ENCODE measurements at regions not wholly inside any gene's neighbourhood (a gene's known extent, or its start where the extent isn't known, plus 50 kb on each side); places are given as distances from the start of the nearest gene placed in this dataset.

DNA sequence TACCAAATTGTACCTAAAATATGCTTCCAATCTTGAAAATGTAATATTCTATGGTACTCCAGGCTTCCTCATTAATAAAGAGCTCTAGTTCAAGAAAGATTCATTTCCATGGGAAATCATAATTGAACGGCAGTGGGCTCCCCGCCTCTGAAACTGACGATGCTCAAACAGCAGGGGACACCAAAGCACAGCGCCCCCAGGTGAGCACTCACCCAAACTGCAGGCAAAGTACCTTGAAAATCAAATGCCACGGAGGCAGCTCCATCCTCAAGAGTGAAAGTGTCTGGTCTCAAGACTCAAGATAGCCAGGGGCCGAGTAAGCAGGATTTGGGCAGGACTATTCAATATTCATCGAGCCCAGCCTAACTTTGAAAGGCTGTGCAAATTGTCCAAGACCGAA, 217.4 kb upstream of the TNRC6C start:
- Histone ChIP-seq H3K79me2 (ENCODE audit: insufficient read depth, low read length) (no peaks in the 10 kb centered on the region), H3K9ac (ENCODE audit: low read length) (no peak overlapping the region), H3K4me3 (ENCODE audit: insufficient read depth, low read length, poor library complexity, severe bottlenecking) (no peak overlapping the region), H3K27me3 (ENCODE audit: low read length) (no peaks in the 10 kb centered on the region), H3K9me3 (ENCODE audit: insufficient read depth, low read length) (no peaks in the 10 kb centered on the region), H3K36me3 (ENCODE audit: low read length) (no peaks in the 10 kb centered on the region), H3K4me2 (ENCODE audit: low read depth, low read length, poor library complexity, severe bottlenecking) (no peak overlapping the region), H2AFZ (ENCODE audit: low read depth, low read length, severe bottlenecking) (no peak overlapping the region), H3F3A (ENCODE audit: insufficient read depth) (no peaks in the 10 kb centered on the region), H3K9me2 (replicated peaks; ENCODE audit: insufficient read depth, low read length) (no peaks in the 10 kb centered on the region), H3K27ac (ENCODE audit: low read depth, low read length) (no peak overlapping the region), H4K20me1 (ENCODE audit: low read depth, low read length) (no peaks in the 10 kb centered on the region)
- TF ChIP-seq EZH2phosphoT487 (conservative IDR thresholded peaks at IDR 0.05; ENCODE audit: low read length), result no peak
- TF ChIP-seq, protein P1, sequence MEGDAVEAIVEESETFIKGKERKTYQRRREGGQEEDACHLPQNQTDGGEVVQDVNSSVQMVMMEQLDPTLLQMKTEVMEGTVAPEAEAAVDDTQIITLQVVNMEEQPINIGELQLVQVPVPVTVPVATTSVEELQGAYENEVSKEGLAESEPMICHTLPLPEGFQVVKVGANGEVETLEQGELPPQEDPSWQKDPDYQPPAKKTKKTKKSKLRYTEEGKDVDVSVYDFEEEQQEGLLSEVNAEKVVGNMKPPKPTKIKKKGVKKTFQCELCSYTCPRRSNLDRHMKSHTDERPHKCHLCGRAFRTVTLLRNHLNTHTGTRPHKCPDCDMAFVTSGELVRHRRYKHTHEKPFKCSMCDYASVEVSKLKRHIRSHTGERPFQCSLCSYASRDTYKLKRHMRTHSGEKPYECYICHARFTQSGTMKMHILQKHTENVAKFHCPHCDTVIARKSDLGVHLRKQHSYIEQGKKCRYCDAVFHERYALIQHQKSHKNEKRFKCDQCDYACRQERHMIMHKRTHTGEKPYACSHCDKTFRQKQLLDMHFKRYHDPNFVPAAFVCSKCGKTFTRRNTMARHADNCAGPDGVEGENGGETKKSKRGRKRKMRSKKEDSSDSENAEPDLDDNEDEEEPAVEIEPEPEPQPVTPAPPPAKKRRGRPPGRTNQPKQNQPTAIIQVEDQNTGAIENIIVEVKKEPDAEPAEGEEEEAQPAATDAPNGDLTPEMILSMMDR (IDR thresholded peaks at IDR 0.05; ENCODE audit: insufficient read depth, low read length, poor library complexity, severe bottlenecking), result peak; percentile 65

DNA sequence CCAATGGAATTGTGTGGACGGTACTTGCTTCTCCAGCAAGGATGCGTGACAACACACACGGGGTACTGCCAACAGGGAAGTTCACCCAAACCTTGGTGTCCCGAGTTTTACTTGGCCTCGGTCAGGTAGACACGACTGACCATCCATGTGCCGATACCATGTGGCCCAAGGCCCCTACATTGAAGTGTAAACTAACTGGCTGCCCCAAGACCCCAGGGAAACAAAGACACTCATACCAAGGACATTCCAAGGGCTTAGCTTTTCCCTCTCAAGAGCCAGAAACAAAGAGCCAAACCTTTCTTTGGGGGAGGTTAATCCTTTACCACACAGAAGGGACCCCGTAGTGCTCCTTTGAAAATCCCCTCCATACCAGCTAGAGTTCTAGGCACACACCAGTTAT, 215.9 kb upstream of the TNRC6C start:
- TF ChIP-seq, protein P1 (IDR thresholded peaks at IDR 0.05; ENCODE audit: insufficient read depth, low read length, poor library complexity, severe bottlenecking), result no peak
- no peak for TF ChIP-seq EZH2phosphoT487 (conservative IDR thresholded peaks at IDR 0.05; ENCODE audit: low read length)
- no peaks in the 10 kb centered on the region for H4K20me1 ChIP-seq (ENCODE audit: low read depth, low read length)
- H3K27me3 ChIP-seq (ENCODE audit: low read length), result no peaks in the 10 kb centered on the region
- H3K36me3 ChIP-seq (ENCODE audit: low read length), result no peaks in the 10 kb centered on the region
- no peaks in the 10 kb centered on the region for H3F3A ChIP-seq (ENCODE audit: insufficient read depth)
- H3K4me3 ChIP-seq (ENCODE audit: insufficient read depth, low read length, poor library complexity, severe bottlenecking), result no peak overlapping the region
- no peaks in the 10 kb centered on the region for H3K9me3 ChIP-seq (ENCODE audit: insufficient read depth, low read length)
- no peak overlapping the region for H3K4me2 ChIP-seq (ENCODE audit: low read depth, low read length, poor library complexity, severe bottlenecking)
- no peak overlapping the region for H3K27ac ChIP-seq (ENCODE audit: low read depth, low read length)
- H2AFZ ChIP-seq (ENCODE audit: low read depth, low read length, severe bottlenecking), result no peak overlapping the region
- no peaks in the 10 kb centered on the region for H3K9me2 ChIP-seq (replicated peaks; ENCODE audit: insufficient read depth, low read length)
- no peak overlapping the region for H3K9ac ChIP-seq (ENCODE audit: low read length)
- H3K79me2 ChIP-seq (ENCODE audit: insufficient read depth, low read length), result no peaks in the 10 kb centered on the region

DNA sequence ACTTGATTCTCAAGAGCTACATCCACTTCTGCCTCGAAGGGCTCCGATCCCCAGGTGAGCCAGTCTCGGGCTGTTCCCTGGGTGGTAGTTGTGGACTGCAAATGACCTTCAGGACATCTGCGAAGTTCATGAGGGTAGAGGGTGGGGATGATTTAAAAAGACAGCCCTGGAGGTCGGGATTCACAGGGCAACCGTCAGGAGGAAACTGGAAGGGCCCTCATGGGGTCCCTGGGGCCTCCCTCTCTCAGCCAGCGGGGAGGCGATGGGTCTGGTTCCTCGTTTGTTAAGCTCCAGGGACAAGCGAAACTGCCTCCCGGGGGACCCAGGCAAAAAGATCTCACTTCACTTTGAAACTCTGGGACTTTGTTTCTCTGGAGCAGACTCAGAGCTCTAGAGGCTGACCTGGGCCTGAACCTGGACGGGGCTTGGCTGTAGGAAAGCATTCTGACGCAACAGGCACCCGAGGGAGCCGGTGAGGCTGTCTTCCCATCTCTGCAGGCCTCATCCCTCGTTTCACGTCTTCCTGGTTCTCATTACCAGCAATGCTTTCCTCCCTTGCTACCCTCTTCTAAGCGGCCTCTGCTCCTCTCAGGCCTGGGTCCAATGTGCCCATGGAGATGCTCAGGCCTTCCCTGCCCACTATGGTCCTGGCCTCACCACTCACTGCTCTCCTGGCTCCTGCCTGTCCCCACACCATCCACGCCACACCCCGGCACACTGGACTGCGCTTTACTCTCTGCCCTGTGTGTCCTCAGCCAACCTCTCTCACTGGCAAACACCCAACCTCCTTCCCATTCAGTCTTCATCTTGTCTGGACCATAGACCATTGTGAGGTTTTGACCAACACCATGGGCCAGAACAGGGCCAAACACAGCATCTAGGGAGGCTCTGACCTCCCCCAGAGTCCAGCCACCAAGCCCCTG, 214.2 kb upstream of the TNRC6C start:
- no peak overlapping the region for H3K27ac ChIP-seq (ENCODE audit: low read depth, low read length)
- no peaks in the 10 kb centered on the region for H3K9me2 ChIP-seq (replicated peaks; ENCODE audit: insufficient read depth, low read length)
- H4K20me1 ChIP-seq (ENCODE audit: low read depth, low read length), result no peaks in the 10 kb centered on the region
- no peak overlapping the region for H3K4me3 ChIP-seq (ENCODE audit: insufficient read depth, low read length, poor library complexity, severe bottlenecking)
- H3K79me2 ChIP-seq (ENCODE audit: insufficient read depth, low read length), result no peaks in the 10 kb centered on the region
- no peak overlapping the region for H2AFZ ChIP-seq (ENCODE audit: low read depth, low read length, severe bottlenecking)
- H3K9me3 ChIP-seq (ENCODE audit: insufficient read depth, low read length), result no peaks in the 10 kb centered on the region
- no peaks in the 10 kb centered on the region for H3F3A ChIP-seq (ENCODE audit: insufficient read depth)
- no peaks in the 10 kb centered on the region for H3K36me3 ChIP-seq (ENCODE audit: low read length)
- no peak overlapping the region for H3K4me2 ChIP-seq (ENCODE audit: low read depth, low read length, poor library complexity, severe bottlenecking)
- no peak for TF ChIP-seq EZH2phosphoT487 (conservative IDR thresholded peaks at IDR 0.05; ENCODE audit: low read length)
- TF ChIP-seq, protein P1 (IDR thresholded peaks at IDR 0.05; ENCODE audit: insufficient read depth, low read length, poor library complexity, severe bottlenecking), result no peak
- no peaks in the 10 kb centered on the region for H3K27me3 ChIP-seq (ENCODE audit: low read length)
- no peak overlapping the region for H3K9ac ChIP-seq (ENCODE audit: low read length)
